ENCODE measurements at regions not wholly inside any gene's neighbourhood (a gene's known extent, or its start where the extent isn't known, plus 50 kb on each side); places are given as distances from the start of the nearest gene placed in this dataset.

- peaks cover 9% of the 10 kb centered on the region for H3K9me3 Mint-ChIP-seq
Measured at GRCh38 chr2:162963156-162963555, 124.6 kb upstream of the KCNH7 start.

DNA sequence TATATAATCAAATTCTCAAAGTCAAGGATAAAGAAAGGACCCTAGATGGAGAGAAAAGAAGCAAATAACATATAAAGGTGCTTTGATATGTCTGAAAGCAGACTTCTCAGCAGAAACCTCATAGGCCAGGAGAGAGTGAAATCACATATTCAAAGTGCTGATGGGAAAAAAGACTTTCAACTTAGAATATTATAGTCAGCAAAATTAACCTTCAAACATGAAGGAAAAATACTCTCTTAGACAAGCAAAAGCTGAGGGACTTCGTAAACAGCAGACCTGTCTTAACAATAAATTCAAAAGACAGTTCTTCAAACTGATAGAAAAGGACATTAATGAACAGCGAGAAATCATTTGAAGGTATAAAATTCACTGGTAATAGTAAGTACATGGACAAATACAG is 107.2 kb upstream of the KCNH7 start:
- no peak overlapping the region for H3K27ac Mint-ChIP-seq (ENCODE audit: unreplicated experiment)
- no peak for DNase-seq (ENCODE audit: low read depth, low spot score)
- no peak overlapping the region for H3K4me3 Mint-ChIP-seq
- peaks cover 14% of the 10 kb centered on the region for H3K9me3 Mint-ChIP-seq
- TF ChIP-seq CTCF (conservative IDR thresholded peaks at IDR 0.05) = no peak
- no peaks in the 10 kb centered on the region for H3K27me3 Mint-ChIP-seq (ENCODE audit: low read depth)
- no peaks in the 10 kb centered on the region for H3K36me3 Mint-ChIP-seq (ENCODE audit: low read depth)
- H3K4me1 Mint-ChIP-seq = no peaks in the 10 kb centered on the region

More at GRCh38 chr2:162963156-162963555, 124.6 kb upstream of the KCNH7 start:
- Mint-ChIP-seq H3K4me3 (no peak overlapping the region), H3K27ac (ENCODE audit: unreplicated experiment) (no peak overlapping the region), H3K36me3 (ENCODE audit: low read depth) (no peaks in the 10 kb centered on the region), H3K4me1 (no peaks in the 10 kb centered on the region), H3K27me3 (ENCODE audit: low read depth) (peaks cover 2% of the 10 kb centered on the region)
- TF ChIP-seq CTCF (conservative IDR thresholded peaks at IDR 0.05) = no peak
- DNase-seq (ENCODE audit: low read depth, low spot score) = no peak

DNA sequence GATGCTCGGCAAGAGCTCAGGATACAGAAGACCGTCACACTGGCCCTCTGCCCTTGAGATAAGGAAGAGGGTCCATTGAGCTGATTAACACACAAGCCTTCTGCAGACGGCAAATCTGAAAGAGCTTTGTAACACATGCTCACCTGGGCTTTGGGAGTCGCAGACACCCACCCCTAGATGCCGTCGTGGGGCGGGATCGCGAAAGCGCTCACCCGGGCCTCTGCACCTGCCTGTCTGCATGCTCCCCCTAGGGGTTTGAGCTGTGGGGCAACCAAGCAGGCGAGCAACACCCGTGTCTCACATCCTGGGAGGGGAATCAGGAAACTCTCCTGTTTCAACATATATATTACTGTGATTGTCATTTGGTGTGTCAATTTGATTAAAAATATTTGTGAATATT is 99.8 kb upstream of the KCNH7 start:
- Mint-ChIP-seq H3K9me3 (peaks cover 6% of the 10 kb centered on the region), H3K4me3 (no peak overlapping the region), H3K4me1 (no peaks in the 10 kb centered on the region), H3K27ac (ENCODE audit: unreplicated experiment) (no peak overlapping the region), H3K27me3 (ENCODE audit: low read depth) (no peaks in the 10 kb centered on the region), H3K36me3 (ENCODE audit: low read depth) (no peaks in the 10 kb centered on the region)
- no peak for TF ChIP-seq CTCF (conservative IDR thresholded peaks at IDR 0.05)
- DNase-seq (ENCODE audit: low read depth, low spot score) = no peak

- DNase-seq (ENCODE audit: low read depth, low spot score) = no peak
- H3K36me3 Mint-ChIP-seq (ENCODE audit: low read depth) = no peaks in the 10 kb centered on the region
Measured at GRCh38 chr2:162934191-162934590, 95.6 kb upstream of the KCNH7 start.

DNA sequence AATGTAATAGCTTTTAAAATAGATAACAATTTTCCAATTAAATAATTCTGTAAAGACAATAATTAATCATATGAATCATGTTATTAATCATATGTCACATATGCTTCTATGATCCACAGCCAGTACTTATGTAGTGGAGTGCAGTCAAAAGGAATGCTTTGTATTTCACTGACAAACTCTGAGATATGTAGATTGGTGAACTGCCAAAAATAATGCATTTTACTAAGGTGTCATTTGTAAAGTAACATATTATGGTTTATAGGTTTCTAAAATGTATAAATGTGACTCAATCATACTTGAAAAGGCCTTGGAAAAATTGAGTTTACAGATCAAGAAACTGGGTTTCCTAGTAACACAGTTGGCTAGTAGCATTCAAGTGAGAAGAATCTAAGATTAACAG is 93.8 kb upstream of the KCNH7 start:
- H3K27me3 Mint-ChIP-seq (ENCODE audit: low read depth) = no peaks in the 10 kb centered on the region
- TF ChIP-seq CTCF (conservative IDR thresholded peaks at IDR 0.05) = no peak
- DNase-seq (ENCODE audit: low read depth, low spot score) = no peak
- peaks cover 6% of the 10 kb centered on the region for H3K9me3 Mint-ChIP-seq
- H3K27ac Mint-ChIP-seq (ENCODE audit: unreplicated experiment) = no peak overlapping the region
- no peaks in the 10 kb centered on the region for H3K36me3 Mint-ChIP-seq (ENCODE audit: low read depth)
- H3K4me1 Mint-ChIP-seq = no peaks in the 10 kb centered on the region
- no peak overlapping the region for H3K4me3 Mint-ChIP-seq

More at GRCh38 chr2:162934191-162934590, 95.6 kb upstream of the KCNH7 start:
- TF ChIP-seq CTCF (conservative IDR thresholded peaks at IDR 0.05) = no peak
- H3K9me3 Mint-ChIP-seq = peaks cover 6% of the 10 kb centered on the region
- no peak overlapping the region for H3K4me3 Mint-ChIP-seq
- no peaks in the 10 kb centered on the region for H3K4me1 Mint-ChIP-seq
- no peaks in the 10 kb centered on the region for H3K27me3 Mint-ChIP-seq (ENCODE audit: low read depth)
- H3K27ac Mint-ChIP-seq (ENCODE audit: unreplicated experiment) = no peak overlapping the region

DNA sequence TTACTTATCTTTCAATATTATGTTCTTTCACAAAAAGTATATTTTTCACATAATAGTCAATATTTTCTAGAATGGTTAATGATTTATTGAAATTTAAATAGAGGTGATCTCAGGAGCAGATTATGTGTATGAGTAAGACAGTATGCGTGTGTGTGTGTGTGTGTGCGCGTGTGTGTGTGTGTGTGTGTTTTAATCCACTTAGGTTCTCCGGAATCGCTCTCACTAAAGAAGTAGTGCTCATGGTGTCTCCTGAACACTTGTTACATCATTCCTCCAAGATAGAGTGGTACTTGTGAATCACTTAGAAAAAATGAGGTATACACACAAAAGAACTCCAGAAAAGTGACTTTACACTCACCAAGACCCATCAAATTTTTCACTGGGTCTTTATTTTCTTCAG is 91.0 kb upstream of the KCNH7 start:
- no peak overlapping the region for H3K27ac Mint-ChIP-seq (ENCODE audit: unreplicated experiment)
- no peak for TF ChIP-seq CTCF (conservative IDR thresholded peaks at IDR 0.05)
- DNase-seq (ENCODE audit: low read depth, low spot score) = no peak
- peaks cover under 1% of the 10 kb centered on the region for H3K9me3 Mint-ChIP-seq
- no peaks in the 10 kb centered on the region for H3K27me3 Mint-ChIP-seq (ENCODE audit: low read depth)
- H3K4me3 Mint-ChIP-seq = no peak overlapping the region
- H3K4me1 Mint-ChIP-seq = no peaks in the 10 kb centered on the region
- no peaks in the 10 kb centered on the region for H3K36me3 Mint-ChIP-seq (ENCODE audit: low read depth)
